ENCODE measurements at regions not wholly inside any gene's neighbourhood (a gene's known extent, or its start where the extent isn't known, plus 50 kb on each side); places are given as distances from the start of the nearest gene placed in this dataset.

- H3K4me3 ChIP-seq (ENCODE audit: low read depth, low read length) = no peak overlapping the region
- TF ChIP-seq CTCF (IDR thresholded peaks at IDR 0.05; ENCODE audit: low read depth, low read length, missing control alignments) = no peak
- DNase-seq (ENCODE audit: low read depth) = no peak
These were observed 122.3 kb downstream of the FOXD2 start for GRCh38 chr1:47559944-47560695.

- no peak for TF ChIP-seq CTCF (IDR thresholded peaks at IDR 0.05; ENCODE audit: low read depth, low read length, missing control alignments)
- no peak overlapping the region for H3K4me3 ChIP-seq (ENCODE audit: low read depth, low read length)
- no peak for DNase-seq (ENCODE audit: low read depth)
These were observed 123.7 kb downstream of the FOXD2 start for GRCh38 chr1:47561523-47562007.

GRCh38 chr1:47562147-47562546, 124.3 kb downstream of the FOXD2 start:
- no peak overlapping the region for H3K4me3 ChIP-seq (ENCODE audit: low read depth, low read length)
- DNase-seq (ENCODE audit: low read depth) = no peak
- no peak for TF ChIP-seq CTCF (IDR thresholded peaks at IDR 0.05; ENCODE audit: low read depth, low read length, missing control alignments)

- no peak for DNase-seq (ENCODE audit: low read depth)
- no peak for TF ChIP-seq CTCF (IDR thresholded peaks at IDR 0.05; ENCODE audit: low read depth, low read length, missing control alignments)
- no peak overlapping the region for H3K4me3 ChIP-seq (ENCODE audit: low read depth, low read length)
These were observed 125.0 kb downstream of the FOXD2 start for GRCh38 chr1:47562799-47563198.

GRCh38 chr1:47563201-47563600, 125.4 kb downstream of the FOXD2 start:
- no peak for DNase-seq (ENCODE audit: low read depth)
- no peak overlapping the region for H3K4me3 ChIP-seq (ENCODE audit: low read depth, low read length)
- TF ChIP-seq CTCF (IDR thresholded peaks at IDR 0.05; ENCODE audit: low read depth, low read length, missing control alignments) = no peak

- no peak for DNase-seq (ENCODE audit: low read depth)
- no peak for TF ChIP-seq CTCF (IDR thresholded peaks at IDR 0.05; ENCODE audit: low read depth, low read length, missing control alignments)
- no peak overlapping the region for H3K4me3 ChIP-seq (ENCODE audit: low read depth, low read length)
These were observed 126.7 kb downstream of the FOXD2 start for GRCh38 chr1:47564570-47564969.

- H3K4me3 ChIP-seq (ENCODE audit: low read depth, low read length) = no peak overlapping the region
- DNase-seq (ENCODE audit: low read depth) = no peak
- TF ChIP-seq CTCF (IDR thresholded peaks at IDR 0.05; ENCODE audit: low read depth, low read length, missing control alignments) = no peak
These were observed 127.2 kb downstream of the FOXD2 start for GRCh38 chr1:47565092-47565491.

Data from GM12864 (cell line).